ENCODE measurements at regions not wholly inside any gene's neighbourhood (a gene's known extent, or its start where the extent isn't known, plus 50 kb on each side); places are given as distances from the start of the nearest gene placed in this dataset.

DNA sequence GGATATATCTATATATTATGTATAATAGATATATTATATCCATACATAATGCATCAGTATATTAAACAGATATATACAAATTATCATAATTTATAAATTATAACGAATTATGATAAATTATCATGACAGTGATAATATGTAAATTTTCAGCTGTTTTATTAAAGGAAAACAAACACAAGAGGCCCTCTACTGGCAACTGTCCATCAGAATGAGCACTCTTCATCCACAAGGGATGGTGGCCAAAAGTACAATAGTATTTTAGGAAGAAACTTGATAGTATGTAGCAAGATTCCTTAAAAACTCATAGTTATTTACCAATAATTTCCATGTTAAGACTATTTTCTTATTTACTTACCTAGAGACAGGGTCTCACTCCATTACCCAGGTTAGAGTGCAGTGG is 113.3 kb upstream of the LPAR1 start:
- no peaks in the 10 kb centered on the region for H3K36me3 ChIP-seq (ENCODE audit: control insufficient read depth in 1 of 2, insufficient read depth in 2 of 2, low read length in 2 of 2)
- TF ChIP-seq EZH2phosphoT487 (IDR thresholded peaks at IDR 0.05; ENCODE audit: borderline replicate concordance) (no peak), RAD21 (IDR thresholded peaks at IDR 0.05; ENCODE audit: low read depth) (peak; percentile 32; the same call in 1 of the 2 replicates), CTCF (IDR thresholded peaks at IDR 0.05 in 2 of 3, conservative IDR thresholded peaks at IDR 0.05 in 1 of 3; ENCODE audit: borderline replicate concordance in 1 of 3, insufficient read depth in 1 of 3, low read depth in 2 of 3, low read length in 2 of 3) (peak in 2 of 3 experiments; percentile 18 to 19; a peak in 1 of 6 replicates)
- no peaks in the 10 kb centered on the region for H3K27me3 ChIP-seq (ENCODE audit: insufficient read depth, low read length)
- ChIA-PET POLR2A (no interaction called here), RAD21 (ENCODE audit: low non-redundant PET in 1 of 2, low total read pairs in 2 of 2, uncharacterized antibody in 2 of 2, unreplicated experiment in 2 of 2) (no interaction called here), CTCF (no interaction called here)
- H3K9me3 ChIP-seq (ENCODE audit: control insufficient read depth in 1 of 2, insufficient read depth in 1 of 2, low read depth in 1 of 2, low read length in 2 of 2): no peaks in the 10 kb centered on the region
- BruUV-seq (replicated peaks): no TSS peak
- no peak overlapping the region for H3K4me3 ChIP-seq (replicated peaks in 1 of 2; ENCODE audit: low read depth in 1 of 2, low read length in 2 of 2)
- no peak overlapping the region for H3K9ac ChIP-seq (ENCODE audit: low read length)
- intact Hi-C loops (cut with micrococcal nuclease): no loop called here
- no peak overlapping the region for H3K4me2 ChIP-seq (ENCODE audit: low read length)
- H3K27ac ChIP-seq (ENCODE audit: low read depth, low read length): no peak overlapping the region
- H3K9me2 ChIP-seq (ENCODE audit: insufficient read depth): no peaks in the 10 kb centered on the region
- no peak for ATAC-seq
- H3K79me2 ChIP-seq (ENCODE audit: insufficient read depth, low read length): no peaks in the 10 kb centered on the region
- no peak for DNase-seq (ENCODE audit: low read depth, low spot score)
- H2AFZ ChIP-seq (ENCODE audit: low read depth, low read length, poor library complexity, severe bottlenecking): no peak overlapping the region
- no peaks in the 10 kb centered on the region for H4K20me1 ChIP-seq (ENCODE audit: insufficient read depth)
- no peaks in the 10 kb centered on the region for H3K4me1 ChIP-seq (ENCODE audit: control insufficient read depth in 1 of 2, insufficient read depth in 2 of 2, low read length in 2 of 2)

- CTCF ChIA-PET: no interaction called here
- no peak for DNase-seq (ENCODE audit: low read depth, low spot score)
- no peak overlapping the region for H2AFZ ChIP-seq (ENCODE audit: low read depth, low read length, poor library complexity, severe bottlenecking)
- no peak overlapping the region for H3K27ac ChIP-seq (ENCODE audit: low read depth, low read length)
- H4K20me1 ChIP-seq (ENCODE audit: insufficient read depth): no peaks in the 10 kb centered on the region
- no peak for ATAC-seq
- no peaks in the 10 kb centered on the region for H3K9me2 ChIP-seq (ENCODE audit: insufficient read depth)
- intact Hi-C loops (cut with micrococcal nuclease): no loop called here
- no peaks in the 10 kb centered on the region for H3K9me3 ChIP-seq (ENCODE audit: control insufficient read depth in 1 of 2, insufficient read depth in 1 of 2, low read depth in 1 of 2, low read length in 2 of 2)
- H3K79me2 ChIP-seq (ENCODE audit: insufficient read depth, low read length): no peaks in the 10 kb centered on the region
- no peak overlapping the region for H3K4me2 ChIP-seq (ENCODE audit: low read length)
- no peaks in the 10 kb centered on the region for H3K27me3 ChIP-seq (ENCODE audit: insufficient read depth, low read length)
- POLR2A ChIA-PET: no interaction called here
- H3K9ac ChIP-seq (ENCODE audit: low read length): no peak overlapping the region
- no peaks in the 10 kb centered on the region for H3K4me1 ChIP-seq (ENCODE audit: control insufficient read depth in 1 of 2, insufficient read depth in 2 of 2, low read length in 2 of 2)
- RAD21 ChIA-PET (ENCODE audit: low non-redundant PET in 1 of 2, low total read pairs in 2 of 2, uncharacterized antibody in 2 of 2, unreplicated experiment in 2 of 2): no interaction called here
- BruUV-seq (replicated peaks): no TSS peak
- H3K4me3 ChIP-seq (replicated peaks in 1 of 2; ENCODE audit: low read depth in 1 of 2, low read length in 2 of 2): no peak overlapping the region
- H3K36me3 ChIP-seq (ENCODE audit: control insufficient read depth in 1 of 2, insufficient read depth in 2 of 2, low read length in 2 of 2): no peaks in the 10 kb centered on the region
- TF ChIP-seq ZBTB33 (IDR thresholded peaks at IDR 0.05; ENCODE audit: extremely low read depth, insufficient replicate concordance, low read length) (no peak), CBX3 (IDR thresholded peaks at IDR 0.05; ENCODE audit: low read depth) (no peak), TCF7L2 (IDR thresholded peaks at IDR 0.05; ENCODE audit: borderline replicate concordance, extremely low read depth, insufficient read depth, insufficient read length) (no peak), POLR2AphosphoS5 (IDR thresholded peaks at IDR 0.05; ENCODE audit: low read depth, low read length) (no peak), MAX (IDR thresholded peaks at IDR 0.05) (no peak), ZNF274 (IDR thresholded peaks at IDR 0.05; ENCODE audit: low read depth, low read length) (no peak), CEBPB (IDR thresholded peaks at IDR 0.05; ENCODE audit: low read depth) (no peak), EGR1 (IDR thresholded peaks at IDR 0.05; ENCODE audit: low read depth) (no peak), SRF (IDR thresholded peaks at IDR 0.05; ENCODE audit: low read depth) (no peak), ZFX (IDR thresholded peaks at IDR 0.05) (no peak)
- TF ChIP-seq, protein P1, sequence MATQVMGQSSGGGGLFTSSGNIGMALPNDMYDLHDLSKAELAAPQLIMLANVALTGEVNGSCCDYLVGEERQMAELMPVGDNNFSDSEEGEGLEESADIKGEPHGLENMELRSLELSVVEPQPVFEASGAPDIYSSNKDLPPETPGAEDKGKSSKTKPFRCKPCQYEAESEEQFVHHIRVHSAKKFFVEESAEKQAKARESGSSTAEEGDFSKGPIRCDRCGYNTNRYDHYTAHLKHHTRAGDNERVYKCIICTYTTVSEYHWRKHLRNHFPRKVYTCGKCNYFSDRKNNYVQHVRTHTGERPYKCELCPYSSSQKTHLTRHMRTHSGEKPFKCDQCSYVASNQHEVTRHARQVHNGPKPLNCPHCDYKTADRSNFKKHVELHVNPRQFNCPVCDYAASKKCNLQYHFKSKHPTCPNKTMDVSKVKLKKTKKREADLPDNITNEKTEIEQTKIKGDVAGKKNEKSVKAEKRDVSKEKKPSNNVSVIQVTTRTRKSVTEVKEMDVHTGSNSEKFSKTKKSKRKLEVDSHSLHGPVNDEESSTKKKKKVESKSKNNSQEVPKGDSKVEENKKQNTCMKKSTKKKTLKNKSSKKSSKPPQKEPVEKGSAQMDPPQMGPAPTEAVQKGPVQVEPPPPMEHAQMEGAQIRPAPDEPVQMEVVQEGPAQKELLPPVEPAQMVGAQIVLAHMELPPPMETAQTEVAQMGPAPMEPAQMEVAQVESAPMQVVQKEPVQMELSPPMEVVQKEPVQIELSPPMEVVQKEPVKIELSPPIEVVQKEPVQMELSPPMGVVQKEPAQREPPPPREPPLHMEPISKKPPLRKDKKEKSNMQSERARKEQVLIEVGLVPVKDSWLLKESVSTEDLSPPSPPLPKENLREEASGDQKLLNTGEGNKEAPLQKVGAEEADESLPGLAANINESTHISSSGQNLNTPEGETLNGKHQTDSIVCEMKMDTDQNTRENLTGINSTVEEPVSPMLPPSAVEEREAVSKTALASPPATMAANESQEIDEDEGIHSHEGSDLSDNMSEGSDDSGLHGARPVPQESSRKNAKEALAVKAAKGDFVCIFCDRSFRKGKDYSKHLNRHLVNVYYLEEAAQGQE (IDR thresholded peaks at IDR 0.05; ENCODE audit: low read depth): no peak
Observed at GRCh38 chr9:111150181-111150580, 111.9 kb upstream of the LPAR1 start.

Data from HCT116 (cell line).